ENCODE measurements at regions not wholly inside any gene's neighbourhood (a gene's known extent, or its start where the extent isn't known, plus 50 kb on each side); places are given as distances from the start of the nearest gene placed in this dataset.

- no peak for TF ChIP-seq ZFX (IDR thresholded peaks at IDR 0.05)
- no peak for TF ChIP-seq CTCF (conservative IDR thresholded peaks at IDR 0.05)
- H3K27ac ChIP-seq = no peak overlapping the region
Measured at GRCh38 chr3:178181088-178181487, 355.1 kb upstream of the KCNMB2 start.

GRCh38 chr3:178181784-178182183, 354.5 kb upstream of the KCNMB2 start:
- no peak overlapping the region for H3K27ac ChIP-seq

GRCh38 chr3:178182337-178182779, 353.9 kb upstream of the KCNMB2 start:
- TF ChIP-seq CTCF (conservative IDR thresholded peaks at IDR 0.05) = no peak
- no peak for TF ChIP-seq ZFX (IDR thresholded peaks at IDR 0.05)
- H3K27ac ChIP-seq = no peak overlapping the region

More at GRCh38 chr3:178181784-178182183, 354.5 kb upstream of the KCNMB2 start:
- TF ChIP-seq CTCF (conservative IDR thresholded peaks at IDR 0.05) (no peak), ZFX (IDR thresholded peaks at IDR 0.05) (no peak)

- no peak for TF ChIP-seq ZFX (IDR thresholded peaks at IDR 0.05)
- no peak for TF ChIP-seq CTCF (conservative IDR thresholded peaks at IDR 0.05)
Measured at GRCh38 chr3:178184833-178185232, 351.4 kb upstream of the KCNMB2 start.

GRCh38 chr3:178186666-178187065, 349.6 kb upstream of the KCNMB2 start:
- TF ChIP-seq ZFX (IDR thresholded peaks at IDR 0.05) = no peak
- no peak for TF ChIP-seq CTCF (conservative IDR thresholded peaks at IDR 0.05)
- H3K27ac ChIP-seq = no peak overlapping the region

More at GRCh38 chr3:178184833-178185232, 351.4 kb upstream of the KCNMB2 start:
- no peak overlapping the region for H3K27ac ChIP-seq

GRCh38 chr3:178189854-178190253, 346.4 kb upstream of the KCNMB2 start:
- H3K27ac ChIP-seq = no peak overlapping the region
- no peak for TF ChIP-seq ZFX (IDR thresholded peaks at IDR 0.05)
- no peak for TF ChIP-seq CTCF (conservative IDR thresholded peaks at IDR 0.05)

- no peak overlapping the region for H3K27ac ChIP-seq
- TF ChIP-seq CTCF (conservative IDR thresholded peaks at IDR 0.05) = no peak
- no peak for TF ChIP-seq ZFX (IDR thresholded peaks at IDR 0.05)
Measured at GRCh38 chr3:178193846-178194245, 342.4 kb upstream of the KCNMB2 start.

All from C4-2B (cell line).